NCI-H345 treated with DMSO at 0.1 percent for 48 hours (cell line): ENCODE measurements at regions not wholly inside any gene's neighbourhood (a gene's known extent, or its start where the extent isn't known, plus 50 kb on each side); places are given as distances from the start of the nearest gene placed in this dataset.
"Not testable (repeated sequence)": the region's sequence is repeated elsewhere in the genome, so short reads cannot be mapped to it uniquely, and the experiment has no call there.

Source experiments
- DNase-seq: peaks from one replicate; lab custom pipeline; 2025; ENCODE audit not compliant: unreplicated experiment; lab: John Stamatoyannopoulos, UW

- no peak for DNase-seq
Measured at GRCh38 chr2:176947754-176948153, 264.8 kb upstream of the HNRNPA3 start.

GRCh38 chr2:176951218-176951617 lies 261.4 kb upstream of the HNRNPA3 start:
- DNase-seq: not testable (repeated sequence)

DNA sequence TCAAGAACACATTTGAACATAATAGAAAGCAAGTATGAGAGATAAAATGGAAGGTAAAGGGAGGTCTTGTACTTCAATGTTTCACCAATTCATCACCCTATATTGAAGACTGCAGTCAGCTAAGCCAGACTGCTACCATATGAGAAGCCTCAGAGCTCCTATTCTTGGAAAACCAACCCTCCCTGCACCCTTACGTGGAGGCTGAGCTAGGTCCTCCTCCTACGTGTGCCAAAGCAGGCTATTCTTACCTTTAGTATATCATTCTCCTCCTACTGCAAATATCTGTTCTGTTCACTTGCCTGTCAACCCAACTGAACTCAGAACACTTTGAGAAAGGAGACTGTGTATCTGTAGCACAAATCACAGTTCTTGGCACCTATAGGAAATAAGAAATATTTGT lies 255.8 kb upstream of the HNRNPA3 start:
- DNase-seq: no peak

DNA sequence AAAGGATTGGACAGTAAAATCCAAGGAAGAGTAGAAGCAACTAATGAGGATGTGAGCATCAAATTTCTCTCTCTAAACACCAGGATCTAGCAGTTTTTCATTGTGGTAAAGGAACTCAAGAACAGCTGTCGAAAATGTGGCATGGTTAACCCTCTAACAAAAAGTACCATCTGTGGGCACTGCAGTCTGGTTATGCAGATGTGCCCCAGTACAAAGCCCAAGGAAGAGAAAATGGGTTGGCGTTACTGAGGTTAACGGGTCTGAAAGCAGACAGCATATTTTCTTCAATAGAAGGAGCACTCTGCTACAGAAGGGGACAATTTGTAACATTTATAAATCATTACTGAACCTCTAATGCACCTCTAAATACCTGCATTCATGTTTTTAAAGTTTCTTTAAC lies 253.0 kb upstream of the HNRNPA3 start:
- no peak for DNase-seq

DNA sequence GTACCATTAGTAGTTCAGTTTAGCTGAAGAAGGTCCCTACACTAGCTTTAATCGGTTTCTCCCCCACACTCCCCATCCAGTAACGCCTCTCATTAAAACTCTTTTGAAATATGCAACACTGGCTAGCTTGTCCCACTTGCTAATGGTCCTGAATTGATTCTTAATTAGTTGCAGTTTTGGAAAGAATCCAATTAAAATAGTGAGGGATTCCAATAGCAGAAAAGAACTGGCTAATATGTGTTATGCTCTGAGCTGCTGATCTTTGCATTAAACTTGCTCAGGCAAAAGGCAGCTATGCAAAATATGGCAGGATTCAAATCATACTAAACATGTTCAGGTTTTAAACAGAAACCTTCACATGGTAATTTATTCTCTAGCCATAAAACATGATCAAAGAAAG lies 252.5 kb upstream of the HNRNPA3 start:
- no peak for DNase-seq

DNA sequence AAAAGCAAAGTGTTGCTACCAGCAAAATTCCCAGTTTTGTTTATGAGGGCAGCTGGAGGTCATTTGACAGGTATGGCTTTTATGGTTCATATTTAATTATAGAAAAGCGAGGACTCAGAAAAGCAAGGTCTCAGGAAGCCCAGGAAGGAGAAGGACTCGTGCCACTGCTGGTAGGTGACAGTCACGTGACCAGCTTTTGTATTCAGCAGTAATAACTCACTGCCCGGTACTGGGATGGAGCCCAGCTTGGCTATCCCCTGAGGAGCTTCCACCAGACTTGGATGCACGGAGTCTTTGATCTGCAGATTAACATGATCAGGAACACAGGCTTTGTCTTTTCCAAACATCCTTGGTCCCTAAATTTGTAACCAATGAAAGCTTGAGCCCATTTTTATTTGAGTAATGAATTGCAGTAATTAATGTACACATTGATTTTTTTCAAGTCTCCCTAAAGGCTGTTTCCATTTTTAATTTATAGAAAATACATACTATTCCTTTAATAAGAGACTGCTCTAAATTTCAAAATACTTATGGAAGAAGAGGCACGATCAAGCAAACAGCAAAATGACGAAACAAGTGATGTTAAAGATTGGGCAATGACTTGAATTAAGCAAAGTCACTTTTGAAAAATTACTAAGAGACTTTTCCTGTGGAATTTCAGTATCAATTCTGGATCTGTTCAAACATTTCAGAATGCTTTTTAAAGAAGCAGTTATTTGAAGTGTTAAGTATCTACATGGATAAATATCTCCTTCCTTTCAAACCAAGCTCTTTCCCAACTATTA lies 251.7 kb upstream of the HNRNPA3 start:
- no peak for DNase-seq

DNA sequence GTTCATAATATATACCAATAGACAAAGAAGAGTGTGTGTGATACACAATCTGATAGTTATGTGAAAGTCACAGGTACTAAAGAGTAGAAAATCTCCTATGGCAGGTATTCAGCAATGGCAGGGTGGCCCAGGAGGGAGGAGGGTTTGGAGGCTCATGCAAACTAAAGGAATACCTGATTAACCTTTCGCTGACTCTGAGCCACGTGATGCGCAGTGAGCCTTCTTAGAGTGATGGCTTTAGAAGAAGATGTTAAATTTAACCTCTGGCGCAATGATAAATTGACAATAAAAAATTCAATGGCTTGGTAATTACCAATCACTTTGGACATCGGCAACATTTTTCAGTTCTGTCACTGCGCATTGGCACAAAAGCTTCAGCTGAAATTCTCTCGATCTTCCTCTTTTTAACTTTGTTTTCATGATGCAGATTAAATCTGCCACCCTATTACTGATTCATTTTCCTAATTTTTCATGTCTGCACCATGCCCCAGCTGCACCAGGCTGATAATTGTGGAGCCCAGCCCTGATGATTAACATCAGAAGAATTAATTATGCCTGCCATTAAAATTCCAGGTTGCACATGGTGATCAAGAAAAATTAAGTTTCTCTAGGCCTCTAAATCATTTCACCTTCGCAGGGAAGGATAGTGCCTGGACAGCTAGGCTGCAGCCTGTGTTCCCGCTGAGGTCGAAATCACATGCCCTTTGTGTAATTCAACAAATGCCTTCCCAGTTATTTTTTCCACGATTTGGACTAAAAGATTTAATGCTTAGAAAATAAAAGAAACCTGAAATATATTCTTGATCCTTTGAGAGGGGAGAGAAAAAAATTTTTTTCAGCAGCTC lies 250.6 kb upstream of the HNRNPA3 start:
- no peak for DNase-seq

- DNase-seq: no peak
Measured at GRCh38 chr2:176963568-176964287, 248.9 kb upstream of the HNRNPA3 start.

GRCh38 chr2:176967911-176968450 lies 244.6 kb upstream of the HNRNPA3 start:
- no peak for DNase-seq

DNA sequence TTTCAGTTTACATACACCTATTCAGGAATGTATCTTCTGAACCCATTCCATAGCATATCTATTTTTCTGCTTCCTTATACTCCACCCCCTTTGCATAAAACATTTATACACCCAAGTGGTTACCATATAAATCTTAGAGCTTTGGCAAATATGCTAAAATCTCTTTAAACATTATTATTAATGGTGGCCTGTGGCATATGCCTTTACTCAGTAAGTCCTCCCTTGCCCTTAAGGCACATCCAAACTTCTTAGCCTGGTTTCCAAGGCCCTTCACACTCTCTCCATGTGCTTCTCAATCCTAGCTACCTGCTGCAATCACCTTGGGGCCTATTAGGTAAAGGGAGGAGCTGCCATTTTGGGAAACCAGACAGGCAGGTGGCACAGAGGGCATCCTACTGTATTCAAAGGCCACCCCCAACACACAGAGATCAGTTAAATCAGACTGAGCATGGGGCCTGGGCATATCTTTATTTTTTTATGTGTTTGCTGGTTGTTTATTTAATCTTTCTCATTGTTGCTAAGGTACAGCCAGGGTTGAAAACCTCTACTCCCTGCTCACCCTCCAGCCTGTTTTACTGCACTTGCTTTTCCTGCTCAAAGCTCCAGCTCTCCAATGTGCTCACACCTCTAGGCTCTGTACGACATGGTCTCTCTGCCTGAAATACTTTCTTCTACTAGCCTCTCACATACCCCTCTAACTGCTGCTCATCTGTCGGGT lies 242.8 kb upstream of the HNRNPA3 start:
- DNase-seq: no peak

- DNase-seq: no peak
Measured at GRCh38 chr2:176976736-176977685, 235.6 kb upstream of the HNRNPA3 start.

DNA sequence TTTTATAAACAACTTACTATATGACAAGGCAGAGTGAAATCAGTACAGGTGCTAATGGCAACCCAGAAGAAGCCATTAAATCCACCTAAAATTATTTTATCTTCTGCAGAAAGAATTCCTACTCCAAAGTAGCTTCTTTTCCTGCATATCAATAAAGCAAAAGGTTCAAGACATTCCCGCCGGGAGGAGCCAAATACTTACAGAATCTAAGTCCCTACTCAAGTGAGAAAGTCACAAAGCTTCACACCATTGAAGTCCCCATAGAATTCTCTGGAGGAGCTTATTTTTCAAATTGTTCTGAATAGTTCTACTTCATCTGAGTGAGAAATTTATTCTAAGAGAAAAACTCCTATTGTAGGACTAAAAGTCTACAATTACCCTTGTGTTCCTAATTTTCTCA lies 233.7 kb upstream of the HNRNPA3 start:
- DNase-seq: no peak

DNA sequence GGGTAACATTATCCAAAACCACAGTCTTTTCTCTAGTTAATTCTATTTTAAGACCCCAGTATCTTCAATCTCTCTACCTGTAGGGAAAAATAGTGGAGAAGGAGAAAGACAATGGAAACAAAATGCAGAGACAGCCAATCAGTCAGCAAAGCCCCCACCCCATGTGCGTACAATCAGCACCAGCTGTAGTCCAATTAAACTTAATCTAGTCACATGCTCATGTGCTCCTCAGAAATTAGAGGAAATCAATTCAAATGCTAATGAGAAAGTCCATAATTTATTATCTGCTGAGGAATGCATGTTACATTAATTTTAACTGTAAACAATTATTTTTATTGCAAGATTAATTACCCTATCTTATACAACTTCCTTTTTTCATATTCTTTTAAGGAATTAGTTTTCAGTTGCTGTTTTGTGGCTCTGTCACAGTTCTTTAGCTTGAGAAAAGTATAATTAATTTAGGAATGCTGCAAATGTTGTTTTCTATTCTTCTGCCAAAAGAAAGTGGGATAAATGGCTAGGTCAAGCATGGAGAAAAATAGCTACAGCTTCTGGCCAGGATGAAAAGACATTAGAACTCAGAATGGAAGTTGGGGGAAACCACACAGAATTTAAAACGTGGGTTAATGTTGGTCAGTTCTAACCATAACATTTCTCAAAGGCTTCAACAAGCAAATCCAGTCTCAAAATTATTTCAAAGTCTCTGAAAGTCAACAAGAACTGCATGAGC lies 232.4 kb upstream of the HNRNPA3 start:
- DNase-seq: no peak

- DNase-seq: no peak
Measured at GRCh38 chr2:176984987-176985386, 227.6 kb upstream of the HNRNPA3 start.

- DNase-seq: no peak
Measured at GRCh38 chr2:176985871-176986270, 226.7 kb upstream of the HNRNPA3 start.

DNA sequence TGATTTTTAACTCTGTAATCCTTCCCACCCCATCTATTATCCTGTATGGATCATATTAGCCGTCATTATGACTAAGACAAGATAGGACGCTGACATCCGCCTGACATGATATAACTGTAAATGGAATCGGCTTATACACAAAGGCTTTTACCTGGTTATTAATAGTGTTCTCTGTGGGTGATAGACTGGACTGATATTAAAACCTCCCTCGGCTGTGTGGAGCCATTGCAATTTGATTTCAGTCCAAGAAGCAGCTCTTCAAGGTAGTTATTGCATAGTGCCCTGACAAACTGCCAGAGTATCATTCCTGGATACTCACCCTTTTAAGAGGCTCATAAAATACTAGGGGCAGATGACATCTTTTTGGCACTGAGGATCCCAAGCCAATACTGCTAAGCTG lies 226.1 kb upstream of the HNRNPA3 start:
- DNase-seq: no peak

GRCh38 chr2:176991411-176991810 lies 221.2 kb upstream of the HNRNPA3 start:
- no peak for DNase-seq

GRCh38 chr2:176997074-176997791 lies 215.4 kb upstream of the HNRNPA3 start:
- no peak for DNase-seq
